ENCODE measurements at regions not wholly inside any gene's neighbourhood (a gene's known extent, or its start where the extent isn't known, plus 50 kb on each side); places are given as distances from the start of the nearest gene placed in this dataset. TPM values are rescaled to one million over a fixed set of nuclear protein-coding genes. Genes with fewer than 3 reads are reported as not detected.

GRCh38 chr13:74184283-74184682 lies 50.1 kb upstream of the KLF12 start:
- Histone ChIP-seq H2AFZ (ENCODE audit: low read depth, low read length) (no peak overlapping the region), H3K9me3 (replicated peaks; ENCODE audit: control insufficient read depth, insufficient read depth, low read depth, low read length) (no peaks in the 10 kb centered on the region), H3K9ac (ENCODE audit: insufficient read depth in 1 of 2, low read depth in 2 of 2, low read length in 2 of 2) (no peak overlapping the region), H4K20me1 (replicated peaks; ENCODE audit: control insufficient read depth, insufficient read depth, low read length) (no peaks in the 10 kb centered on the region), H3K9me1 (ENCODE audit: control insufficient read depth, insufficient read depth, low read length) (no peaks in the 10 kb centered on the region), H3K4me2 (ENCODE audit: insufficient read depth, low read length) (no peak overlapping the region), H3K4me3 (no peak overlapping the region), H3K27ac (ENCODE audit: extremely low read depth, low read depth, low read length) (no peak overlapping the region), H3K36me3 (ENCODE audit: control insufficient read depth, insufficient read depth, low read length) (no peaks in the 10 kb centered on the region), H3K4me1 (replicated peaks in 1 of 2; ENCODE audit: control insufficient read depth in 2 of 2, insufficient read depth in 2 of 2, low read length in 2 of 2) (no peaks in the 10 kb centered on the region), H3K79me2 (ENCODE audit: control insufficient read depth, insufficient read depth, low read length) (no peaks in the 10 kb centered on the region), H3K27me3 (ENCODE audit: control insufficient read depth in 2 of 2, insufficient read depth in 2 of 2, low read length in 2 of 2) (no peaks in the 10 kb centered on the region)
- ATAC-seq (no peak), FAIRE-seq (no peak), DNase-seq (ENCODE audit: extremely low read depth in 1 of 4, low spot score in 3 of 4) (no peak)
- TF ChIP-seq TRIM25 (IDR thresholded peaks at IDR 0.05; ENCODE audit: borderline replicate concordance) = no peak
- ChIA-PET CTCF (ENCODE audit: low intra/inter-chr PET ratio) (no interaction called here), POLR2A (no interaction called here)
- intact Hi-C loops (cut with micrococcal nuclease) (no loop called here), in situ Hi-C loops (cut with MboI) (no loop called here)
- BruUV-seq (replicated peaks) = no TSS peak
- 0% methylated on average over 1 of the region's 1 CpG for WGBS (ENCODE audit: insufficient coverage, low coverage, missing lambda C conversion rate)

Small RNAs in the stretch of these regions (small RNA-seq; reads per million reads assigned to genes)
- gene RNU6-38P = not detected
- not detected for gene RNY1P5

Data from K562 (cell line).